ENCODE measurements at regions not wholly inside any gene's neighbourhood (a gene's known extent, or its start where the extent isn't known, plus 50 kb on each side); places are given as distances from the start of the nearest gene placed in this dataset.

DNA sequence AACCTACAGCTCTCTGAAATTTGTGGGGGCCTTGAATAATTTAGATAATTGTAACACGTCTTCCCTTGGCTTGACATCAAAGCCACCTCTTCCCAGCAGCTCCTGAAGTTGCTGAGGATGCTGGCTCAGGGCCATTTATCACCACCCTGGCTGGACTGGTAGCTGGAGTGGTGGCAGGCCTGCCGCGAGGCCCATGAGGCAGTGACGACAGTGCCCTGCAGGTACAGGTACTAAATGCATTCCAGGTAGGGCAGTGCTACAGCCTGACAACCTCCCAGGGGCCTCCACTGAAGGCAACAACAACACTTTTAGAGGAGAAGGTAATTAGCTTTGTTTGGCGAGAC is 270.2 kb upstream of the KLF4 start:
- TF ChIP-seq, protein P1, sequence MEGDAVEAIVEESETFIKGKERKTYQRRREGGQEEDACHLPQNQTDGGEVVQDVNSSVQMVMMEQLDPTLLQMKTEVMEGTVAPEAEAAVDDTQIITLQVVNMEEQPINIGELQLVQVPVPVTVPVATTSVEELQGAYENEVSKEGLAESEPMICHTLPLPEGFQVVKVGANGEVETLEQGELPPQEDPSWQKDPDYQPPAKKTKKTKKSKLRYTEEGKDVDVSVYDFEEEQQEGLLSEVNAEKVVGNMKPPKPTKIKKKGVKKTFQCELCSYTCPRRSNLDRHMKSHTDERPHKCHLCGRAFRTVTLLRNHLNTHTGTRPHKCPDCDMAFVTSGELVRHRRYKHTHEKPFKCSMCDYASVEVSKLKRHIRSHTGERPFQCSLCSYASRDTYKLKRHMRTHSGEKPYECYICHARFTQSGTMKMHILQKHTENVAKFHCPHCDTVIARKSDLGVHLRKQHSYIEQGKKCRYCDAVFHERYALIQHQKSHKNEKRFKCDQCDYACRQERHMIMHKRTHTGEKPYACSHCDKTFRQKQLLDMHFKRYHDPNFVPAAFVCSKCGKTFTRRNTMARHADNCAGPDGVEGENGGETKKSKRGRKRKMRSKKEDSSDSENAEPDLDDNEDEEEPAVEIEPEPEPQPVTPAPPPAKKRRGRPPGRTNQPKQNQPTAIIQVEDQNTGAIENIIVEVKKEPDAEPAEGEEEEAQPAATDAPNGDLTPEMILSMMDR (conservative IDR thresholded peaks at IDR 0.05; ENCODE audit: low read depth in 2 of 2), result no peak
- TF ChIP-seq POLR2AphosphoS5 (IDR thresholded peaks at IDR 0.05; ENCODE audit: low read depth) (no peak), CREB1 (CRISPR knock-in tag; IDR thresholded peaks at IDR 0.05; ENCODE audit: low read depth) (no peak), EZH2phosphoT487 (IDR thresholded peaks at IDR 0.05; ENCODE audit: unreplicated experiment) (no peak)

Measured in GM23338 (cell line).